ENCODE measurements at regions not wholly inside any gene's neighbourhood (a gene's known extent, or its start where the extent isn't known, plus 50 kb on each side); places are given as distances from the start of the nearest gene placed in this dataset.

DNA sequence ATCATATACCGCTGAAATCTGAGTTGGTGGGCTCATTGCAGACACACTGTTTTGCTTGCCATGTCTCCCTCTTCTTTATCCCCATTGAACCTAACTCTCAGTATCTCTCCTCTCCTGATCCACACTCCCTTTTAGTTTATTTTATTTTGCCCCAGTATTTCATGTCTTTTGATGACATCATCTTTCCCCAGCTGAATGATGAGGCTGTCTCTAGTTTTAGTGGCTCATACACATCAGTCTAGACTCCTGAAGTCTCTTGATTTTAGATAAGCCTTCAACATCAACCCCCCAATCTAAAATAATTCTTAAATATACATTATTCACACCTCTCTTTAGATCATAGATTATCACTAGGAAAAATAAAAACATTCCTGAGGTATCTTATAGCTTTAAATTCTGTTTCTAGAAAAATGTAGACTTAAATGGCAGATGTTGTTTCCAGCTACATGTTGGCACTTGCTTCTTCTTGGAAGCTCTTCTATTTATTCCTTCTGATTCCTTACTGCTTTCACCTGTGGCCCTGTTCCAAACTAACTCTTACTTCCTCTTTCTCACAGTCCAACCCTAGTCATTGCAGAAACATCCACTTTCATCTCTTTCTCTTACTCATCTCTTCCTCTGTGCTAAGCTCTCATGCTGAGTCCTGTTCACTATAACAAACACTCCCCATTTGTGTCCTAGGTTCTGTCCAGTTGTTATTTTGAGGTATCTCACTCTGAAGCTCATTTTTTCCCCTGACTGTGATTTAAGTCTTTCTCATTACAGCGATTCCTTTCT, 191.9 kb upstream of the SLC35B3 start:
- no peak overlapping the region for H3K9ac ChIP-seq (ENCODE audit: low read depth in 1 of 2, low read length in 2 of 2)
- H3K27me3 ChIP-seq (ENCODE audit: control insufficient read depth in 4 of 4, insufficient read depth in 4 of 4, low read length in 3 of 4), result no peaks in the 10 kb centered on the region
- H3K4me3 ChIP-seq (ENCODE audit: low read depth in 1 of 3, low read length in 3 of 3), result no peak overlapping the region
- H3K9me3 ChIP-seq (ENCODE audit: control insufficient read depth in 4 of 4, low read length in 3 of 4), result no peaks in the 10 kb centered on the region
- 95% methylated on average over 2 of the region's 2 CpGs for WGBS
- no peak for DNase-seq (ENCODE audit: low spot score)
- H3K27ac ChIP-seq (ENCODE audit: low read depth in 1 of 2, low read length in 2 of 2), result no peak overlapping the region
- TF ChIP-seq HNF4G (IDR thresholded peaks at IDR 0.05) (no peak), HNF4A (conservative IDR thresholded peaks at IDR 0.05) (no peak), YY1 (IDR thresholded peaks at IDR 0.05) (no peak), EGR1 (IDR thresholded peaks at IDR 0.05; ENCODE audit: low read depth in 2 of 2) (no peak), FOXA2 (IDR thresholded peaks at IDR 0.05) (no peak)
- H3K36me3 ChIP-seq (ENCODE audit: control insufficient read depth in 4 of 4, insufficient read depth in 3 of 4, low read depth in 1 of 4, low read length in 3 of 4), result no peaks in the 10 kb centered on the region
- H3K4me1 ChIP-seq (ENCODE audit: control insufficient read depth in 4 of 4, insufficient read depth in 4 of 4, low read length in 3 of 4), result no peaks in the 10 kb centered on the region

DNA sequence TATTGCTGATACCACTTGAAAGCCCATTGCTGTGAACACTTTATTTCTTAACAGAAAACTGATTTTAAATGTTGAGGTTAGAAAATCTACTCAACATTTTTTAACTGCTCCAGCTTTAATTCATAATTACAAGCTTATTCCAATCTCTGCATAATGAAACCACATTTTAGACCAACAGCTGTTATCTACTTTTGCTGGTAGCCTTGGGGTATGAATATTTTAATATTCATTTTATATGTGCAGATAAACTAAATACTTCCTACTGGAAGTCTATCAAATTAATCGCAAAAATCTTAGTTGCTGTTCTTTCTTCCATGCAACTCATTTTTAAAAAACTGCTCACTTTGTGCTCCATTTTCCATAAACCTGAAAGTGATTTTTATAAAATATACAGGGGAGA, 189.3 kb upstream of the SLC35B3 start:
- H3K36me3 ChIP-seq (ENCODE audit: control insufficient read depth in 4 of 4, insufficient read depth in 3 of 4, low read depth in 1 of 4, low read length in 3 of 4), result no peaks in the 10 kb centered on the region
- H3K4me1 ChIP-seq (ENCODE audit: control insufficient read depth in 4 of 4, insufficient read depth in 4 of 4, low read length in 3 of 4), result no peaks in the 10 kb centered on the region
- H3K9ac ChIP-seq (ENCODE audit: low read depth in 1 of 2, low read length in 2 of 2), result no peak overlapping the region
- H3K9me3 ChIP-seq (ENCODE audit: control insufficient read depth in 4 of 4, low read length in 3 of 4), result no peaks in the 10 kb centered on the region
- H3K27me3 ChIP-seq (ENCODE audit: control insufficient read depth in 4 of 4, insufficient read depth in 4 of 4, low read length in 3 of 4), result no peaks in the 10 kb centered on the region
- H3K27ac ChIP-seq (ENCODE audit: low read depth in 1 of 2, low read length in 2 of 2), result no peak overlapping the region
- H3K4me3 ChIP-seq (ENCODE audit: low read depth in 1 of 3, low read length in 3 of 3), result no peak overlapping the region
- DNase-seq (ENCODE audit: low spot score), result no peak
- 98% methylated on average over 1 of the region's 1 CpG for WGBS
- TF ChIP-seq JUND (IDR thresholded peaks at IDR 0.05) (no peak), HNF4A (conservative IDR thresholded peaks at IDR 0.05) (no peak)

DNA sequence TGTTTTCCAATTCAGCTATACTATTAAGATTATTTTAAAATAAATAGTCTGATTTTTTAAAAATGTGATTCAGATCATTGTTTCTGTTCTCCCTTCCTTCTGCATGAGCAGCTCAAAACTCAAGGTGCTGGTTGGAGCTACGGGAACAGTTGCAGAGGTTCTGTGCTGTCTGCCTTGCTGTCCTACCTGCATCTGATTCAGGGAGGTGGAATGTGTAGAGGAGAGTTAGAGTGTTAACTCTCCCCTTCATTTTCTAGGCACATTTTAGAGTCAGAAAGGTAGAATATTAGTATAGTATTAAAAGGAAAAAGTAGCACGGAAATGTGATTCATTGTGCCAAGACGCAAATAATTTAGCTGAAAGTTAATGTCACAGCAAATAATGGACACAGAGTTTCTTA, 188.1 kb upstream of the SLC35B3 start:
- Histone ChIP-seq H3K36me3 (ENCODE audit: control insufficient read depth in 4 of 4, insufficient read depth in 3 of 4, low read depth in 1 of 4, low read length in 3 of 4) (no peaks in the 10 kb centered on the region), H3K27ac (ENCODE audit: low read depth in 1 of 2, low read length in 2 of 2) (no peak overlapping the region), H3K27me3 (ENCODE audit: control insufficient read depth in 4 of 4, insufficient read depth in 4 of 4, low read length in 3 of 4) (no peaks in the 10 kb centered on the region), H3K9me3 (ENCODE audit: control insufficient read depth in 4 of 4, low read length in 3 of 4) (no peaks in the 10 kb centered on the region), H3K4me3 (ENCODE audit: low read depth in 1 of 3, low read length in 3 of 3) (no peak overlapping the region), H3K9ac (ENCODE audit: low read depth in 1 of 2, low read length in 2 of 2) (no peak overlapping the region), H3K4me1 (ENCODE audit: control insufficient read depth in 4 of 4, insufficient read depth in 4 of 4, low read length in 3 of 4) (no peaks in the 10 kb centered on the region)
- TF ChIP-seq, protein P1, sequence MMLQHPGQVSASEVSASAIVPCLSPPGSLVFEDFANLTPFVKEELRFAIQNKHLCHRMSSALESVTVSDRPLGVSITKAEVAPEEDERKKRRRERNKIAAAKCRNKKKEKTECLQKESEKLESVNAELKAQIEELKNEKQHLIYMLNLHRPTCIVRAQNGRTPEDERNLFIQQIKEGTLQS (IDR thresholded peaks at IDR 0.05), result no peak
- TF ChIP-seq, protein P2, sequence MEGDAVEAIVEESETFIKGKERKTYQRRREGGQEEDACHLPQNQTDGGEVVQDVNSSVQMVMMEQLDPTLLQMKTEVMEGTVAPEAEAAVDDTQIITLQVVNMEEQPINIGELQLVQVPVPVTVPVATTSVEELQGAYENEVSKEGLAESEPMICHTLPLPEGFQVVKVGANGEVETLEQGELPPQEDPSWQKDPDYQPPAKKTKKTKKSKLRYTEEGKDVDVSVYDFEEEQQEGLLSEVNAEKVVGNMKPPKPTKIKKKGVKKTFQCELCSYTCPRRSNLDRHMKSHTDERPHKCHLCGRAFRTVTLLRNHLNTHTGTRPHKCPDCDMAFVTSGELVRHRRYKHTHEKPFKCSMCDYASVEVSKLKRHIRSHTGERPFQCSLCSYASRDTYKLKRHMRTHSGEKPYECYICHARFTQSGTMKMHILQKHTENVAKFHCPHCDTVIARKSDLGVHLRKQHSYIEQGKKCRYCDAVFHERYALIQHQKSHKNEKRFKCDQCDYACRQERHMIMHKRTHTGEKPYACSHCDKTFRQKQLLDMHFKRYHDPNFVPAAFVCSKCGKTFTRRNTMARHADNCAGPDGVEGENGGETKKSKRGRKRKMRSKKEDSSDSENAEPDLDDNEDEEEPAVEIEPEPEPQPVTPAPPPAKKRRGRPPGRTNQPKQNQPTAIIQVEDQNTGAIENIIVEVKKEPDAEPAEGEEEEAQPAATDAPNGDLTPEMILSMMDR (IDR thresholded peaks at IDR 0.05; ENCODE audit: low read depth, low read length, missing input control), result no peak
- TF ChIP-seq RXRA (IDR thresholded peaks at IDR 0.05), result no peak
- TF ChIP-seq SP1 (IDR thresholded peaks at IDR 0.05), result no peak
- TF ChIP-seq RAD21 (IDR thresholded peaks at IDR 0.05), result no peak
- no peak for TF ChIP-seq FOXA1 (IDR thresholded peaks at IDR 0.05)
- no peak for TF ChIP-seq HNF4G (IDR thresholded peaks at IDR 0.05)
- TF ChIP-seq YY1 (IDR thresholded peaks at IDR 0.05), result no peak
- TF ChIP-seq TAF1 (conservative IDR thresholded peaks at IDR 0.05), result no peak
- no peak for TF ChIP-seq GABPA (IDR thresholded peaks at IDR 0.05 in 1 of 2, conservative IDR thresholded peaks at IDR 0.05 in 1 of 2)
- TF ChIP-seq, protein P3, sequence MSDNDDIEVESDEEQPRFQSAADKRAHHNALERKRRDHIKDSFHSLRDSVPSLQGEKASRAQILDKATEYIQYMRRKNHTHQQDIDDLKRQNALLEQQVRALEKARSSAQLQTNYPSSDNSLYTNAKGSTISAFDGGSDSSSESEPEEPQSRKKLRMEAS (IDR thresholded peaks at IDR 0.05), result no peak
- TF ChIP-seq, protein P4, sequence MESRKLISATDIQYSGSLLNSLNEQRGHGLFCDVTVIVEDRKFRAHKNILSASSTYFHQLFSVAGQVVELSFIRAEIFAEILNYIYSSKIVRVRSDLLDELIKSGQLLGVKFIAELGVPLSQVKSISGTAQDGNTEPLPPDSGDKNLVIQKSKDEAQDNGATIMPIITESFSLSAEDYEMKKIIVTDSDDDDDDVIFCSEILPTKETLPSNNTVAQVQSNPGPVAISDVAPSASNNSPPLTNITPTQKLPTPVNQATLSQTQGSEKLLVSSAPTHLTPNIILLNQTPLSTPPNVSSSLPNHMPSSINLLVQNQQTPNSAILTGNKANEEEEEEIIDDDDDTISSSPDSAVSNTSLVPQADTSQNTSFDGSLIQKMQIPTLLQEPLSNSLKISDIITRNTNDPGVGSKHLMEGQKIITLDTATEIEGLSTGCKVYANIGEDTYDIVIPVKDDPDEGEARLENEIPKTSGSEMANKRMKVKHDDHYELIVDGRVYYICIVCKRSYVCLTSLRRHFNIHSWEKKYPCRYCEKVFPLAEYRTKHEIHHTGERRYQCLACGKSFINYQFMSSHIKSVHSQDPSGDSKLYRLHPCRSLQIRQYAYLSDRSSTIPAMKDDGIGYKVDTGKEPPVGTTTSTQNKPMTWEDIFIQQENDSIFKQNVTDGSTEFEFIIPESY (IDR thresholded peaks at IDR 0.05), result no peak
- TF ChIP-seq FOXA2 (IDR thresholded peaks at IDR 0.05), result no peak
- no peak for TF ChIP-seq NR2F2 (IDR thresholded peaks at IDR 0.05)
- no peak for TF ChIP-seq EGR1 (IDR thresholded peaks at IDR 0.05; ENCODE audit: low read depth in 2 of 2)
- no peak for TF ChIP-seq HNF4A (conservative IDR thresholded peaks at IDR 0.05)
- TF ChIP-seq, protein P5, sequence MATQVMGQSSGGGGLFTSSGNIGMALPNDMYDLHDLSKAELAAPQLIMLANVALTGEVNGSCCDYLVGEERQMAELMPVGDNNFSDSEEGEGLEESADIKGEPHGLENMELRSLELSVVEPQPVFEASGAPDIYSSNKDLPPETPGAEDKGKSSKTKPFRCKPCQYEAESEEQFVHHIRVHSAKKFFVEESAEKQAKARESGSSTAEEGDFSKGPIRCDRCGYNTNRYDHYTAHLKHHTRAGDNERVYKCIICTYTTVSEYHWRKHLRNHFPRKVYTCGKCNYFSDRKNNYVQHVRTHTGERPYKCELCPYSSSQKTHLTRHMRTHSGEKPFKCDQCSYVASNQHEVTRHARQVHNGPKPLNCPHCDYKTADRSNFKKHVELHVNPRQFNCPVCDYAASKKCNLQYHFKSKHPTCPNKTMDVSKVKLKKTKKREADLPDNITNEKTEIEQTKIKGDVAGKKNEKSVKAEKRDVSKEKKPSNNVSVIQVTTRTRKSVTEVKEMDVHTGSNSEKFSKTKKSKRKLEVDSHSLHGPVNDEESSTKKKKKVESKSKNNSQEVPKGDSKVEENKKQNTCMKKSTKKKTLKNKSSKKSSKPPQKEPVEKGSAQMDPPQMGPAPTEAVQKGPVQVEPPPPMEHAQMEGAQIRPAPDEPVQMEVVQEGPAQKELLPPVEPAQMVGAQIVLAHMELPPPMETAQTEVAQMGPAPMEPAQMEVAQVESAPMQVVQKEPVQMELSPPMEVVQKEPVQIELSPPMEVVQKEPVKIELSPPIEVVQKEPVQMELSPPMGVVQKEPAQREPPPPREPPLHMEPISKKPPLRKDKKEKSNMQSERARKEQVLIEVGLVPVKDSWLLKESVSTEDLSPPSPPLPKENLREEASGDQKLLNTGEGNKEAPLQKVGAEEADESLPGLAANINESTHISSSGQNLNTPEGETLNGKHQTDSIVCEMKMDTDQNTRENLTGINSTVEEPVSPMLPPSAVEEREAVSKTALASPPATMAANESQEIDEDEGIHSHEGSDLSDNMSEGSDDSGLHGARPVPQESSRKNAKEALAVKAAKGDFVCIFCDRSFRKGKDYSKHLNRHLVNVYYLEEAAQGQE (IDR thresholded peaks at IDR 0.05), result no peak
- TF ChIP-seq JUND (IDR thresholded peaks at IDR 0.05), result no peak
- 94% methylated on average over 3 of the region's 3 CpGs for WGBS
- no peak for DNase-seq (ENCODE audit: low spot score)

Data from liver (tissue), 8 donors.